Hematopoietic multipotent progenitor cell treated with erythropoietin and hydrocortisone succinate and interleukin-3 and kit ligand, for 17 days (in vitro differentiated cells): ENCODE measurements at regions not wholly inside any gene's neighbourhood (a gene's known extent, or its start where the extent isn't known, plus 50 kb on each side); places are given as distances from the start of the nearest gene placed in this dataset.

ENCODE experiments used
- DNase-seq: peaks from one replicate; pipeline ENCODE4 v3.0.0-alpha.2; 2015; ENCODE audit warnings: low spot score

- DNase-seq: no peak
These were observed 124.8 kb upstream of the CNTN5 start for GRCh38 chr11:98895936-98896335.

- DNase-seq: no peak
These were observed 79.8 kb upstream of the CNTN5 start for GRCh38 chr11:98940913-98941312.

- no peak for DNase-seq
These were observed 76.3 kb upstream of the CNTN5 start for GRCh38 chr11:98944461-98944860.

GRCh38 chr11:98952107-98952506 is 68.6 kb upstream of the CNTN5 start:
- no peak for DNase-seq

GRCh38 chr11:98955551-98955950 is 65.2 kb upstream of the CNTN5 start:
- no peak for DNase-seq

- DNase-seq: no peak
These were observed 56.6 kb upstream of the CNTN5 start for GRCh38 chr11:98964146-98964545.

- no peak for DNase-seq
These were observed 55.4 kb upstream of the CNTN5 start for GRCh38 chr11:98965358-98965757.

- DNase-seq: no peak
These were observed 55.0 kb upstream of the CNTN5 start for GRCh38 chr11:98965775-98966174.

- no peak for DNase-seq
These were observed 53.7 kb upstream of the CNTN5 start for GRCh38 chr11:98967005-98967404.
